Immature natural killer cell (primary cell): ENCODE measurements at regions not wholly inside any gene's neighbourhood (a gene's known extent, or its start where the extent isn't known, plus 50 kb on each side); places are given as distances from the start of the nearest gene placed in this dataset.

Experiments
- DNase-seq, 3 donors: peaks; one replicate each; pipeline ENCODE4 v3.0.0; 2022; ENCODE audit warnings: mixed read lengths in 1 of 3
- H3K27ac Mint-ChIP-seq, 6 donors: one replicate each; pipeline ENCODE4 v1.8.0; 2020; ENCODE audit warnings: mixed read lengths in 6 of 6, mild to moderate bottlenecking in 5 of 6, inconsistent platforms in 4 of 6, moderate library complexity in 3 of 6
- H3K27me3 Mint-ChIP-seq, 3 donors: one replicate each; pipeline ENCODE4 v1.8.0; 2020 to 2021; ENCODE audit warnings: low read depth in 3 of 3, mild to moderate bottlenecking in 3 of 3, mixed read lengths in 3 of 3, moderate library complexity in 3 of 3, inconsistent platforms in 1 of 3
- H3K36me3 Mint-ChIP-seq, 3 donors: one replicate each; pipeline ENCODE4 v1.8.0; 2020; ENCODE audit warnings: mixed read lengths in 3 of 3, inconsistent platforms in 2 of 3, mild to moderate bottlenecking in 2 of 3
- H3K4me1 Mint-ChIP-seq, 2 donors: one replicate each; pipeline ENCODE4 v1.8.0; 2020; ENCODE audit warnings: inconsistent platforms in 2 of 2, mild to moderate bottlenecking in 2 of 2, mixed read lengths in 2 of 2, moderate library complexity in 1 of 2
- H3K4me3 Mint-ChIP-seq, 5 donors: one replicate each; pipeline ENCODE4 v1.8.0; 2020; ENCODE audit warnings: mild to moderate bottlenecking in 5 of 5, mixed read lengths in 5 of 5, inconsistent platforms in 3 of 5, moderate library complexity in 3 of 5
- H3K9me3 Mint-ChIP-seq, 6 donors: one replicate each; pipeline ENCODE4 v1.8.0; 2020; ENCODE audit warnings: mild to moderate bottlenecking in 6 of 6, mixed read lengths in 6 of 6, inconsistent platforms in 4 of 6, moderate library complexity in 3 of 6

DNA sequence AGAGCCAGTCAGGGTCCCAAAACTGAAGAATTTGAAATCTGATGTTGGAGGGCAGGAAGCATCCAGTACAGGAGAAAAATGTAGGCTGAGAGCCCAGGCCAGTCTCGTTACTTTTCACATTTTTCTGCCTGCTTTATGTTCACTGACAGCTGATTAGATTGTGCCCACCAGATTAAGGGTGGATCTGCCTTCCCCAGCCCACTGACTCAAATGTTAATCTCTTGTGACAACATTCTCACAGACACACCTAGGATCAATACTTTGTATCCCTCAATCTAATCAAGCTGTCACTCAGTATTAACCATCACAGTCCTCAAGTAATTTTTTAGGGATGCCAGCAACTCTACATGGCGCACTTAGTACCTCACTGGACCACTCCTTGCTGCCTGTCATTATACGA, 1345.3 kb downstream of the FAM181B start:
- no peak overlapping the region for H3K27ac Mint-ChIP-seq
- H3K27me3 Mint-ChIP-seq, result peaks cover 0 to 2% (median 0%) of the 10 kb centered on the region in 3 donors
- H3K36me3 Mint-ChIP-seq, result no peaks in the 10 kb centered on the region
- no peak for DNase-seq
- no peaks in the 10 kb centered on the region for H3K4me1 Mint-ChIP-seq
- H3K9me3 Mint-ChIP-seq, result peaks cover 10 to 49% (median 24%) of the 10 kb centered on the region in 6 donors
- no peak overlapping the region for H3K4me3 Mint-ChIP-seq

DNA sequence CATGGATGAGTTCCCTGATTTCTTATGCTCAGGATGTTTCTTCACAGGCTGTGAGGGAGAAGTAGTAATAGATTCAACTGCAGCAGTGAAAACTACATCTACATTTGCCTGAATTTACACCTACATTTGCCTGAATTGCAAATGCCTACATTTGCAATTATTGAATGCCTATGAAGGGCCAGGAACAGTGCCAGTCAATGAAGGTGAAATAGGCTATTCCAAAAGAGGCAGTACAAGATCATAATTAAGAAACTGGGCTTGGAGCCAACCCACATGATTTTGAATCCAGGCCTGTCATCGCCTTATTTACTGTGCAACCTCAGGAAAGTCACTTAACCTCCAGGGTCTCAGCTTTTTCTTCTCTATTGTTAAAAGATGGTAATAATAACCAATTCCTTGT, 1353.3 kb downstream of the FAM181B start:
- Mint-ChIP-seq H3K36me3 (no peaks in the 10 kb centered on the region), H3K4me1 (no peaks in the 10 kb centered on the region), H3K27ac (no peak overlapping the region), H3K4me3 (no peak overlapping the region), H3K27me3 (no peaks in the 10 kb centered on the region), H3K9me3 (peaks cover 7 to 33% (median 19%) of the 10 kb centered on the region in 6 donors)
- no peak for DNase-seq

DNA sequence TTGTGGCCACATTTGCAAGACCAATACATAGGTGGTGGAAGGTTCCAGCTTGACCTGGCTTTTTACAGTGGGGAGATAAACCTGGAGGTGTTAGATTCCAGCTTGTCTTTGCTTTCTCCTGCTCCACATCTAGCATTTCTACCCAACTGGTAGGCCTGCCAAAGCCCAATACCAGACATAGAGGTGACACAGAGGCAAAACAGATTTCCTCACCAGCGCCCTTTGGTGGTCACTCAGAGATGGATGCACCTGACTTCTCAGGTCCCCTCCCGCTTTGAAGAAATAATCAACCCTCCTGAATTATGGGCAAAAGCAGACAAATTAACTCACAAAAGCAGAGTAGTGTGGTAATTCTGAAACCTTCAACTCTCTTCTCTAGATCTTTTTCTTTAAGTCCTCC, 1356.2 kb downstream of the FAM181B start:
- Mint-ChIP-seq H3K4me3 (no peak overlapping the region), H3K27me3 (peaks cover 0 to 1% (median 0%) of the 10 kb centered on the region in 3 donors), H3K36me3 (no peaks in the 10 kb centered on the region), H3K27ac (no peak overlapping the region), H3K9me3 (peaks cover 7 to 34% (median 18%) of the 10 kb centered on the region in 6 donors), H3K4me1 (no peaks in the 10 kb centered on the region)
- DNase-seq, result no peak

DNA sequence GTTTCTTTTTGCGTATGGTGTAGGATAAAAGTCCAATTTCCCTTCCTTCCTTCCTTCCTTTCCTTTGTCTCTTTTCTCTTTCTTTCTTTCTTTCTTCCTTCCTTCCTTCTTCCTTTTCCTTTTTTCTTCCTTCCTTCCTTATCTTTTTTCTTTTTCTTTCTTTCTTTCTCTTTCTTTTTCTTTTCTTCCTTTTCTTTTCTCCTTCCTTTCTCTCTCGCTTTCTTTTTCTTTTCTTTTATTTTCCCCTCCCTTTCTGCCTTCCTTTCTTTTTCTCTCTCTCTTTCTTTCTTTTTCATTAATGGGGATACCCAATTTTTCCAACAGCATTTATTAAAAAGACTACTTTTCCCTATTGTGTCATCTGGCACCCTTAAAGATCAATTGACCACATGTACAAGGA, 1359.7 kb downstream of the FAM181B start:
- H3K27me3 Mint-ChIP-seq, result peaks cover 0 to 1% (median 0%) of the 10 kb centered on the region in 3 donors
- H3K4me1 Mint-ChIP-seq, result no peaks in the 10 kb centered on the region
- DNase-seq, result no peak
- H3K36me3 Mint-ChIP-seq, result no peaks in the 10 kb centered on the region
- no peak overlapping the region for H3K27ac Mint-ChIP-seq
- H3K4me3 Mint-ChIP-seq, result no peak overlapping the region
- peaks cover 7 to 36% (median 17%) of the 10 kb centered on the region in 6 donors for H3K9me3 Mint-ChIP-seq

DNA sequence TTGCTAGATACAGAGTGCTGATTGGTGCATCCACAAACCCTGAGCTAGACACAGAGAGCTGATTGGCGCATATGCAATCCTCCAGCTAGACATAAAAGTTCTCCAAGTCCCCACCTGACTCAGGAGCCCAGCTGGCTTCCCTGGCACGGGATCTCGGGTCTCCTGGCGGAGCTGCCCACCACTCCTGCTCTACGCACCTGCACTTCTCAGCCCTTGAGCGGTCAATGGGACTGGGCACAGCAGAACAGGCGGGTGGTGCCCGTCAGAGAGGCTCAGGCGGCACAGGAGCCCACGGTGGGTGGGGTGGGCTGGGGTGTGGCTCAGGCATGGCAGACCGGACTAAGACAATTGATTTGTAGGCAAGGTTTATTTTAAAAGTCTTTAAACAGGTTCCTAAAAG, 1365.5 kb downstream of the FAM181B start:
- no peak for DNase-seq
- no peaks in the 10 kb centered on the region for H3K27me3 Mint-ChIP-seq

DNA sequence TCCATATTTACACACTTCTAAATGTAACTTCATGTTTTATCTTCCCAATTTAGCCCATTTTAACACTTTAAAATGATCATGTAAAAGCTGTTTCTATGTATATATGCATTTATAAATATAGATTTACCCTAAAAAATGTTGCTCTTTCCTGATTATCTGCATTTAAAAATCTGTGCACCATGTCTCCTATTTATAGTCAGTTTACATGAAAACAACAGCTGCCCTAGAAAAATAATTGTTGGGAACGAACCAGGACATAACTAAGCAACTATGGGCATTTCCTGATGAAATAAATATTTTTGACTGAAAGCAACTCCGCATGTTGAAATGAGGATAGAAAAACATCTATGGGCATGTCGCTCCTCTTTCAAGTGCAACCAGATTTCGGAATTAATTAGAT, 1368.2 kb downstream of the FAM181B start:
- H3K27me3 Mint-ChIP-seq, result no peaks in the 10 kb centered on the region
- no peak overlapping the region for H3K27ac Mint-ChIP-seq
- no peaks in the 10 kb centered on the region for H3K4me1 Mint-ChIP-seq
- H3K9me3 Mint-ChIP-seq, result peaks cover 6 to 48% (median 22%) of the 10 kb centered on the region in 6 donors
- no peak overlapping the region for H3K4me3 Mint-ChIP-seq
- no peak for DNase-seq
- H3K36me3 Mint-ChIP-seq, result no peaks in the 10 kb centered on the region

More for the DNA sequence above, 1365.5 kb downstream of the FAM181B start:
- no peaks in the 10 kb centered on the region for H3K4me1 Mint-ChIP-seq
- no peak overlapping the region for H3K4me3 Mint-ChIP-seq
- H3K27ac Mint-ChIP-seq, result no peak overlapping the region
- no peaks in the 10 kb centered on the region for H3K36me3 Mint-ChIP-seq
- peaks cover 3 to 44% (median 21%) of the 10 kb centered on the region in 6 donors for H3K9me3 Mint-ChIP-seq

DNA sequence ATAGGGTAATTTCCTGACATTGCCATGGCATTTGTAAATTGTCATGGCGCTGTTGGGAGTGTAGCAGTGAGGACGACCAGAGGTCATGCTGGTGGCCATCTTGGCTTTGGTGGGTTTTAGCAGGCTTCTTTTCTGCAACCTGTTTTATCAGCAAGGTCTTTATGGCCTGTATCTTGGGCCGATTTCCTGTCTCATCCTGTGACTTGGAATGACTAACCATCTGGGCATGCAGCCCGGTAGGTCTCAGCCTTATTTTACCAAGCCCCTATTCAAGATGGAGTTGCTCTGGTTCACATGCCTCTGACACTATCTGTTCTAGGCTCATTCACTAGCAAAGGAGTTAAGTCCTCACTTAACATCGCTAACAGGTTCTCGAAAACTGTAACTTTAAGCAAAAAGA, 1374.2 kb downstream of the FAM181B start:
- Mint-ChIP-seq H3K4me3 (no peak overlapping the region), H3K27me3 (no peaks in the 10 kb centered on the region), H3K4me1 (no peaks in the 10 kb centered on the region), H3K9me3 (peaks cover 5 to 46% (median 16%) of the 10 kb centered on the region in 6 donors), H3K36me3 (peaks cover 0 to 3% (median 0%) of the 10 kb centered on the region in 3 donors), H3K27ac (no peak overlapping the region)
- DNase-seq, result no peak

DNA sequence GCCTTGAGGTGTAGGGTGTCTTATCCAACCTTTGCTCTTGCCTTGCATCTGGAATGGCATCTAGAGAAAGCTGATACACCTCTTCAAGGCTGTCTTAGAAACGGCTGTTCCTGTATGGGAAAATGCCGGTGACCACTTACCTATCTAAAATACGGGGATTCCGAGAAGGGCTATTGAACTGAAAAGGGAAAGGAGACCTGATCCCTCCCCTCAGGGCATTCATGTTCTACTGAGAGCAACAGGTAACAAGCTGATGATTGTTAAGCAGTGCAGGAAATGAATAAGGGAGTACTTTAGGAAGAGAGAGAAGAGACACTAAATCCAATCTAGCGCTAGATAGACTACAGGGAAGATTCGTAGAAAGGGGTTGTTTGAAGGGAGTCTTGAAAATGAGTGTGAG, 1388.1 kb downstream of the FAM181B start:
- Mint-ChIP-seq H3K27ac (no peak overlapping the region), H3K9me3 (peaks cover 9 to 39% (median 13%) of the 10 kb centered on the region in 6 donors), H3K4me3 (no peak overlapping the region)

DNA sequence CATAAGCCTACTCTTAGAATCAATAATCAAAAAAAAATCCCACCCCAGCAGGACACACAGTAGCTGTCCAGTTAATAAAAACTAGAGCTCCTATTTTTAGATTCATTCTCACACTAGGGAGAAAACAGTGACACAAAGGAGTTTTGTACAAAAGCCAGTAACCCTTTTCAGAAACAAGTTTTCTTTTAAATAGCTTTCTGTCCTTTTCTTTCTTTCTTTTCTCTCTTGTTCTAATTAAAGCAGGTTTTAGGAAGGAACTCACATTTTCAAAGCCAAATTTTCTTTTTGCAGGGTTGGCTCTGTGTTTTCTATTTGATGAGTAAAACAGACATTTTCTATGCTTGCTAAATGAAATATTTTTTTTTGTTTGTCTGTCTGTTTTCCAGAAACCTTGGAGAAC, 1390.7 kb downstream of the FAM181B start:
- peaks cover 0 to 4% (median 0%) of the 10 kb centered on the region in 3 donors for H3K27me3 Mint-ChIP-seq
- H3K36me3 Mint-ChIP-seq, result no peaks in the 10 kb centered on the region
- no peaks in the 10 kb centered on the region for H3K4me1 Mint-ChIP-seq
- H3K27ac Mint-ChIP-seq, result no peak overlapping the region
- no peak for DNase-seq
- no peak overlapping the region for H3K4me3 Mint-ChIP-seq
- peaks cover 9 to 40% (median 20%) of the 10 kb centered on the region in 6 donors for H3K9me3 Mint-ChIP-seq

More for the DNA sequence above, 1388.1 kb downstream of the FAM181B start:
- Mint-ChIP-seq H3K27me3 (peaks cover 0 to 4% (median 0%) of the 10 kb centered on the region in 3 donors), H3K36me3 (no peaks in the 10 kb centered on the region), H3K4me1 (no peaks in the 10 kb centered on the region)
- DNase-seq, result no peak

DNA sequence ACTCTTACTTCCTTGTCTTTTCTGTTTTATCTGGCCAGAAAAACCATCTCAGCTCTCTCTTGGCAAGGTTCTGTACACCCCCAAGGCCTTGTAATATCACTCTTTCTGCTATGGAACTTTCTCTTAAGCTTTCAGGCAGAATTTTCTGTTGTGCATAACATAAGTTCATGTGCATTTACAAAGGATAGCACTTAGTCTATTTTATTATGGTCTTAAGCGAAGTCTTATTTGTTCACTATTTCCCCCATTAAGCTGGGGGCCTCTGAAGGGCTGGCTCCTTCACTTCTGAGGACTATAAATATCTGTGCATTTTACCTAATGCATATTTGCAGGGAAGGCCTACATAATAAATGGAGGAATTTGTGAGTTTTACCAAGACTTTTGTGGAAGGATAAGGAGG, 1393.4 kb downstream of the FAM181B start:
- DNase-seq, result no peak
- no peak overlapping the region for H3K27ac Mint-ChIP-seq
- no peak overlapping the region for H3K4me3 Mint-ChIP-seq
- no peaks in the 10 kb centered on the region for H3K4me1 Mint-ChIP-seq
- no peaks in the 10 kb centered on the region for H3K36me3 Mint-ChIP-seq
- H3K9me3 Mint-ChIP-seq, result peaks cover 19 to 53% (median 24%) of the 10 kb centered on the region in 6 donors
- H3K27me3 Mint-ChIP-seq, result peaks cover 0 to 5% (median 0%) of the 10 kb centered on the region in 3 donors

DNA sequence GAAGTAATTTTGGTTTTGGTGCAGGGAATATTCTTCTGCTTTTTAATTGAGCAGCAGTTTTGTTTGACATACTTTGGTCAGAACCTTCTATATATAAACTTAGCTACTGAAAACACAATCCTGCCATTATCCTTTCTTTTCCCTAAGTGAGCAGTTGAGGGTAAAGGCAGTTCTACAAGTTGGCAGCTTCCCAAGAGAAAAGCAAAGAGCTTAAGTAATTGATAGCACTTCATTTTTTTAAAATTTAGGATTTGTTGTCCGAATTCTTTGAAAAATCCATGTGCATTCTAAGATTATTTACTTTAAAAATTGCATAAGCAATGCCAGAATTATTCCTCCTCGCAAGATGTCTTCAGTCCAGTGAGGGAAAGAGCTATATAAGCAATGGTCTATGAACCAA, 1394.1 kb downstream of the FAM181B start:
- peaks cover 0 to 6% (median 0%) of the 10 kb centered on the region in 3 donors for H3K27me3 Mint-ChIP-seq
- DNase-seq, result no peak
- no peaks in the 10 kb centered on the region for H3K36me3 Mint-ChIP-seq
- no peak overlapping the region for H3K27ac Mint-ChIP-seq
- no peaks in the 10 kb centered on the region for H3K4me1 Mint-ChIP-seq
- no peak overlapping the region for H3K4me3 Mint-ChIP-seq
- H3K9me3 Mint-ChIP-seq, result peaks cover 20 to 55% (median 26%) of the 10 kb centered on the region in 6 donors

DNA sequence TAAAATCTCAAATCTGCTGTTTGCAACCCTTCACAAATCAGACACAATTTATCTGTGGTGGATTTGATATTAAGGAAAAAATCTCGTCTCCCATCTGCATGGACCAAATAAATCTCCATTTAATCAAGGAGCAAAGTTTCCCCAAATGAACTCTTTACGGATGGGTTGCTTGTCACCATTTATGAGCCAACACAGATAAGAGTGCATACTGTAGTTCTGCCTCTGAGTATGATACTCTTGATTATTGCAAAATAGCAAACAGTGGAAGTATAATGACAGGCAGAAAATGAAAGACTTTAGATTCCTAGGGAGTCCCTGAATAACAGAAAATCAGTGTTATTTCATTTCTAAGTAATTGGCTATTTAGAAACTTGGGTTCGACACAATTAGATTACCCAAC, 1395.9 kb downstream of the FAM181B start:
- H3K4me1 Mint-ChIP-seq, result no peaks in the 10 kb centered on the region
- H3K27ac Mint-ChIP-seq, result no peak overlapping the region
- H3K4me3 Mint-ChIP-seq, result no peak overlapping the region
- no peaks in the 10 kb centered on the region for H3K36me3 Mint-ChIP-seq
- no peak for DNase-seq
- H3K27me3 Mint-ChIP-seq, result peaks cover 0 to 2% (median 0%) of the 10 kb centered on the region in 3 donors
- H3K9me3 Mint-ChIP-seq, result peaks cover 13 to 58% (median 24%) of the 10 kb centered on the region in 6 donors

DNA sequence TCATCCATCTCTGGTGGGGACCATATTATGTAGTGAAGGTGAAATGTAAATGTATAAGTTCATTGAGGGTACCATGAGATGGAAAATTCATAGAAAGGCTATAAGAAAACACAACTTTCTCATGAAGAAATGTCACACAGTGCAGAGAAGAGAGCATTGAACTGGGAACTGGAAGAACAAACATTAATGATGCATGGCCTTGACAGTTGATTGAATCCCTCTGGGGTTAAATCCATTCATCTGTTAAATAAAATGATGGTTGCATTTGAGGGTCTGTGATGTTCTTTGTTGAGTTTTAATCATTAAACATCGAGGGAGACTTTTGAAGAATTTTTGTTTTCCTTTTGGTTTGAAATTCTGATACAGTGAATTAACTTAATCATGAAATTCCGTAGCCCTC, 1401.4 kb downstream of the FAM181B start:
- H3K27me3 Mint-ChIP-seq, result peaks cover 0 to 2% (median 0%) of the 10 kb centered on the region in 3 donors
- H3K36me3 Mint-ChIP-seq, result no peaks in the 10 kb centered on the region
- H3K27ac Mint-ChIP-seq, result no peak overlapping the region
- H3K9me3 Mint-ChIP-seq, result peaks cover 12 to 55% (median 31%) of the 10 kb centered on the region in 6 donors
- DNase-seq, result no peak
- no peaks in the 10 kb centered on the region for H3K4me1 Mint-ChIP-seq
- no peak overlapping the region for H3K4me3 Mint-ChIP-seq

DNA sequence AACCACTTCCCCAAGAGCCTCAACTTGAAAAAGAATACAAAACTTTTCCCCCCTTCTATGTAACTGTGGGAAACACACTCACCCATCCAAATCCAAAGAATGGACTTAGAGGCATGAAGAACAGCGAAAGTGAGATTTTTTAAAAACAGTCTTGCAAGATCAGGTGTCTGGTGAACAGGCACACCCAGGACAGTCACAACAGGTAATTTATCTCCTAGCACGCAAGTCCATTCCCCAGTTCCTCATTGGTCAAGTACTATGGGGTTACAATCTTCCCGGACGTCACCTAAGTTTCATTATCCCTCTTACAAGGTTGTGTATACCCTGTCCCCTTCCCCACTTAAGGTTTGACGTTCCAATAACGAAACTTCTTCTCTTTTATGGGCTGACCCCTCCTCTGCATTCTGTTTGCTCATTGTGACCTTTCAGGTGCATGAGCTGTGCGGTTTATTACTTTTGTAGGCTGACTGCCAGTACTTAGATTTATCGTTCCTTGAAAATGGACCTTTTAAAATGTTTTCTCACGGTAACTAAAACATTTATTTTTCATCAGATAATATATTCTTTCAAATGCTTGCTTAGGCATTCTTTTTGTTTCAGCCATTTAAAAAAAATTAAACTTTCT, 1401.9 kb downstream of the FAM181B start:
- no peak for DNase-seq
- Mint-ChIP-seq H3K36me3 (no peaks in the 10 kb centered on the region), H3K9me3 (peaks cover 8 to 50% (median 30%) of the 10 kb centered on the region in 6 donors)

DNA sequence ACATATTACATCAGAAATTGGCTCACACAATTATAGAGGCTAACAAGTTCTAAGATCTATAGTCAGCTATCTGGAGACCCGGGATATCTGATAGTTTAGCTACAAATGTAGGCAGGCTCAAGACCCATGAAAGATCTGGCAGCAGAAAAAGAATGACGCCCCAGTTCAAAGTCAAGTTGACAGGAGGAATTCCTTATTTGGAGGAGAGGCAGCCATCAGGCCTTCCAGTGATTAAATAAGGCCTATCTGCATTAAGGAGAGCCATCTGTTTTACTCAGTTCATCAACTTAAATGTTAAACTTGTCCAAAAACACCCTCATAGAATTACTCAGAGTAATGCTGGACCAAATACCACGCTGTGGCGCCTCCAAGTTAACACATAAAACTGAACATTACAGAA, 1402.6 kb downstream of the FAM181B start:
- H3K36me3 Mint-ChIP-seq, result no peaks in the 10 kb centered on the region
- no peak overlapping the region for H3K4me3 Mint-ChIP-seq
- H3K4me1 Mint-ChIP-seq, result no peaks in the 10 kb centered on the region
- H3K27me3 Mint-ChIP-seq, result peaks cover 0 to 2% (median 0%) of the 10 kb centered on the region in 3 donors
- no peak for DNase-seq
- peaks cover 6 to 47% (median 29%) of the 10 kb centered on the region in 6 donors for H3K9me3 Mint-ChIP-seq
- H3K27ac Mint-ChIP-seq, result no peak overlapping the region

More for the DNA sequence above, 1401.9 kb downstream of the FAM181B start:
- peaks cover 0 to 2% (median 0%) of the 10 kb centered on the region in 3 donors for H3K27me3 Mint-ChIP-seq
- no peak overlapping the region for H3K27ac Mint-ChIP-seq
- H3K4me3 Mint-ChIP-seq, result no peak overlapping the region
- H3K4me1 Mint-ChIP-seq, result no peaks in the 10 kb centered on the region
